ENCODE measurements at regions not wholly inside any gene's neighbourhood (a gene's known extent, or its start where the extent isn't known, plus 50 kb on each side); places are given as distances from the start of the nearest gene placed in this dataset.

DNA sequence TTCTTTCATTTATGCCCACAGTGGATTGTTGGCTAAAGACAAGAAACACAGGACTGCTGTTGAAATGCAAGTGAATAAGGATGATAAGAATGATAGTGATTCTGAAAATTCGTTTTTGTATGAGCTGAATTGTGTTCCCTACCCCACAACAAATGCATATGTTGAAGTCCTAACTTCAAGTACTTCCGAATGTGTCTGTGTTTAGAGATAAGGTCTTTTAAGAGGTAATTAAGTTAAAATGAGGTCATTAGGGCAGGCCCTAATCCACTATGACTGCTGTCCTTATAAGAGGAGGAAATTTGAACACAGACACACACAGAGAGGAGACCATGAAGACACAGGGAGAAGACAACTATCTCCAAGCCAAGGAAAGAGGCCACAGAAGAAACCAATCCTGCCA lies 126.6 kb upstream of the ACSL4 start:
- no peak overlapping the region for H3K27ac ChIP-seq
- no peaks in the 10 kb centered on the region for H3K9me3 ChIP-seq (ENCODE audit: low read depth)
- no peak for DNase-seq (ENCODE audit: low read depth in 1 of 2, low spot score in 1 of 2)
- H3K27me3 ChIP-seq, result no peaks in the 10 kb centered on the region
- H3K36me3 ChIP-seq, result no peaks in the 10 kb centered on the region
- peaks cover 22% of the 10 kb centered on the region for H3K4me1 ChIP-seq (ENCODE audit: low read depth)
- TF ChIP-seq, protein P1, sequence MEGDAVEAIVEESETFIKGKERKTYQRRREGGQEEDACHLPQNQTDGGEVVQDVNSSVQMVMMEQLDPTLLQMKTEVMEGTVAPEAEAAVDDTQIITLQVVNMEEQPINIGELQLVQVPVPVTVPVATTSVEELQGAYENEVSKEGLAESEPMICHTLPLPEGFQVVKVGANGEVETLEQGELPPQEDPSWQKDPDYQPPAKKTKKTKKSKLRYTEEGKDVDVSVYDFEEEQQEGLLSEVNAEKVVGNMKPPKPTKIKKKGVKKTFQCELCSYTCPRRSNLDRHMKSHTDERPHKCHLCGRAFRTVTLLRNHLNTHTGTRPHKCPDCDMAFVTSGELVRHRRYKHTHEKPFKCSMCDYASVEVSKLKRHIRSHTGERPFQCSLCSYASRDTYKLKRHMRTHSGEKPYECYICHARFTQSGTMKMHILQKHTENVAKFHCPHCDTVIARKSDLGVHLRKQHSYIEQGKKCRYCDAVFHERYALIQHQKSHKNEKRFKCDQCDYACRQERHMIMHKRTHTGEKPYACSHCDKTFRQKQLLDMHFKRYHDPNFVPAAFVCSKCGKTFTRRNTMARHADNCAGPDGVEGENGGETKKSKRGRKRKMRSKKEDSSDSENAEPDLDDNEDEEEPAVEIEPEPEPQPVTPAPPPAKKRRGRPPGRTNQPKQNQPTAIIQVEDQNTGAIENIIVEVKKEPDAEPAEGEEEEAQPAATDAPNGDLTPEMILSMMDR (IDR thresholded peaks at IDR 0.05; ENCODE audit: low read depth, low read length), result no peak
- H3K4me3 ChIP-seq, result no peak overlapping the region

DNA sequence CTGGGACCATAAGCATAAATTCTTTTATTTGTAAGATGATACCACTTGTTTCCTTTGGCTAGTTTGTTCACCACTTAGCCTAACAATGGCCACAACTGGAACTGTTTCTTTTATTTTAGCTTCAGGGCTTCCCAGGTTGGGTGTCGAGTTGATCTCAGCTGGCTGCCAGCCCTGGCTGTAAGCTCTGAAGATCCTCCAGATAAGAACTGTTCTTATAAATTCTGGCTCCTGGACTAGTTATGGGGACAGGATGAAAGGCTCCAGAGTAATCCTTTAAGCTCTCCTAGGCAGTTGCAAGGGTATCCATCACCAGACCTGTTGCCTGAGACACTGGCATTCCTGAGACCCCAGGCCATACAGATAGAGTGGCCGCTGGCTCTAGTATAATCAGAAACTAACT lies 129.4 kb upstream of the ACSL4 start:
- TF ChIP-seq, protein P1 (IDR thresholded peaks at IDR 0.05; ENCODE audit: low read depth, low read length), result no peak
- H3K27me3 ChIP-seq, result no peaks in the 10 kb centered on the region
- H3K4me1 ChIP-seq (ENCODE audit: low read depth), result peaks cover 17% of the 10 kb centered on the region
- H3K27ac ChIP-seq, result no peak overlapping the region
- H3K36me3 ChIP-seq, result no peaks in the 10 kb centered on the region
- no peaks in the 10 kb centered on the region for H3K9me3 ChIP-seq (ENCODE audit: low read depth)
- no peak overlapping the region for H3K4me3 ChIP-seq
- no peak for DNase-seq (ENCODE audit: low read depth in 1 of 2, low spot score in 1 of 2)

DNA sequence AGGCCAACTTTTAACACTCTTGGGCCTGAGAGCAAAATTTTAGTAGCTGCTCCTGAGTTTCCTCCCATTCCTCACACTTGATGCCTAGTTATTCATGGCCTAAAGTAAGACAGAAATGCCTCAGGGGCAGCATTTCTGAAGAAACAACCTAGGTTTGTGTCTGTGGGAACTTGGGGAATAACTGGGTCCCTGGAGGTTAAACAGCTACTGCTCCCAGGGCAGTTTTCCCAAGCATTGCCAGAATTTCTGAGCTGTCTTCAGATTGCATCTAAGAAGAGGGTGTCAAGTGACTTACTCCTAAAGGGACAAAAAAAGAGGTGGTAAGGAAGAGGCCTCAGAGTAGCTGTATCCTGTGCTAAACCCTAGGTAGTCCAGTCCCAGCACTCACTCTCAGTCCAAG lies 130.8 kb upstream of the ACSL4 start:
- TF ChIP-seq, protein P1 (IDR thresholded peaks at IDR 0.05; ENCODE audit: low read depth, low read length), result no peak
- Histone ChIP-seq H3K9me3 (ENCODE audit: low read depth) (no peaks in the 10 kb centered on the region), H3K27ac (no peak overlapping the region), H3K4me1 (ENCODE audit: low read depth) (peaks cover 17% of the 10 kb centered on the region), H3K4me3 (no peak overlapping the region), H3K36me3 (no peaks in the 10 kb centered on the region), H3K27me3 (no peaks in the 10 kb centered on the region)
- no peak for DNase-seq (ENCODE audit: low read depth in 1 of 2, low spot score in 1 of 2)

DNA sequence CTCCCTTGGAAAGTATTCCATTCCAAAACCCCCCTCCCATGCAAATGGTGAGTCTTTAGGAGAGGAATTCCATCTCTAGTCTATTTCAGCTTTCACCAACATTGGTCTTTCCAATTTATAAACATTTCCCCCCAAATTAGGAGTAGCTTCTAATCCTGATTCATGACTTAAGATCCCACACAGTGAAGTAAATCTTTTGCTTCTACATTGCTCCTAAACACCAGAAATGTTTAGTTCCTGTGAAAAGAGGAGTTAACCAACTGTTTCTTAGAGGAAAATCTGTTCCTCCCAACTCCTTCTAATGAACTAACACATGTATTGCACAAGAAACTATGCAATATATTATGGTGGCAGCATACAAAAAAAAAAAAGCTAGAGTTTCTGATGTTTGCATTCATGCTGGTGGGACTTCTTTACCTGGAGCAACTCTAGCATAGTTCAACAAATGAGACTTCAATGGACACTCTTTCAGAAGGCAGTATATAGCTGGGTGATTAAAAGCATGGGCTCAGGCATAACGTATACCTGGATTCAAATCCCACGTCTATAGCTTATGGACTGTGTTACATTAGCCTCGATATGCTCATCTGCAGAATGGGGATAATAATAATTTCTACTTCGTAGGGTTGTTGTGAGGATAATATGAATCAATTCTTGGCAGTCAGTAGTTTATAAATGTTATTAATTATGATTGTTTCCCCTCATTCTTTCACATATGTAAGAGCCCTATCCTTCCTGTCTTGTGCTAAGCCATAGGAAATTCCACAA lies 131.6 kb upstream of the TMEM164 start:
- no peaks in the 10 kb centered on the region for H3K9me3 ChIP-seq (ENCODE audit: low read depth)
- no peaks in the 10 kb centered on the region for H3K27me3 ChIP-seq
- no peaks in the 10 kb centered on the region for H3K4me1 ChIP-seq (ENCODE audit: low read depth)
- no peaks in the 10 kb centered on the region for H3K36me3 ChIP-seq
- no peak overlapping the region for H3K4me3 ChIP-seq
- no peak overlapping the region for H3K27ac ChIP-seq
- no peak for DNase-seq (ENCODE audit: low read depth in 1 of 2, low spot score in 1 of 2)
- TF ChIP-seq, protein P1 (IDR thresholded peaks at IDR 0.05; ENCODE audit: low read depth, low read length), result no peak

DNA sequence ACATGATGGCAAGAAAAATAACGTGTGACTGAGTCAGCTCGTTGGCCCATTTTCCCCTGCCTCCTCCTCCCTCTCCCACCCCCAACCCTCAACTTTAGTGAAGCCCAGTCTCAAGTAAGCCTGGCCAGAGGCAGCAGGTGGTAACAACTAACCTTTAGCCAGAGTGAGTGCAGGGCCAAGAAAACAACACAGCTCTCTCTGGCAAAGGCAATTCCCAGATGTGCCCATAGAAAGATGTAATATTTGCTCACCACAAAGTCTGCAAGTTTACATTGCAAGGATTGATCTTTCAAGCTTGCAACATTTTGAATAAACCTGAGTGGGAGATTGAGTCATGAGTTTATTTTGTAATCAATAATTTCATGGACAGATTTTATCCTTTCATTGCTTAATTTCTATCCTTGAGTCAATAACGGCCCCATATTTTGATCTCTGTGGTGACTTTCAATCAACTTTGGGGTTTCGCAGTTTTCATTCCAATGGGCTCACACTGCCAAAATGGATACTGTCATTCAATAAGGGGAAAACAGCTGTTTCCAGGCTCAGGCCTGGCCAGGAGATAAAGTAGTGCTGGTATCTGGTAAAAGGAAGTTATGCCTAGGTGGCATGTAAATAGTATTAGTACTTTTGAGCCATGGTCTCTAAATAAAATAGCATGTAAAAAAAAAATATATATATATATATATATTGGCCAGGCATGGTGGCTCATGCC lies 130.7 kb upstream of the TMEM164 start:
- Histone ChIP-seq H3K27me3 (no peaks in the 10 kb centered on the region), H3K4me3 (no peak overlapping the region), H3K27ac (no peak overlapping the region), H3K4me1 (ENCODE audit: low read depth) (no peaks in the 10 kb centered on the region), H3K9me3 (ENCODE audit: low read depth) (no peaks in the 10 kb centered on the region), H3K36me3 (no peaks in the 10 kb centered on the region)
- no peak for DNase-seq (ENCODE audit: low read depth in 1 of 2, low spot score in 1 of 2)
- TF ChIP-seq, protein P1 (IDR thresholded peaks at IDR 0.05; ENCODE audit: low read depth, low read length), result no peak
